GM19351 (cell line): ENCODE measurements at regions not wholly inside any gene's neighbourhood (a gene's known extent, or its start where the extent isn't known, plus 50 kb on each side); places are given as distances from the start of the nearest gene placed in this dataset.

Experiments used
- ATAC-seq: cut with Tn5 transposase; IDR thresholded peaks from one replicate; pipeline ENCODE4 v1.9.1; 2021; ENCODE audit warnings: mild to moderate bottlenecking, moderate library complexity; ENCODE audit not compliant: unreplicated experiment

DNA sequence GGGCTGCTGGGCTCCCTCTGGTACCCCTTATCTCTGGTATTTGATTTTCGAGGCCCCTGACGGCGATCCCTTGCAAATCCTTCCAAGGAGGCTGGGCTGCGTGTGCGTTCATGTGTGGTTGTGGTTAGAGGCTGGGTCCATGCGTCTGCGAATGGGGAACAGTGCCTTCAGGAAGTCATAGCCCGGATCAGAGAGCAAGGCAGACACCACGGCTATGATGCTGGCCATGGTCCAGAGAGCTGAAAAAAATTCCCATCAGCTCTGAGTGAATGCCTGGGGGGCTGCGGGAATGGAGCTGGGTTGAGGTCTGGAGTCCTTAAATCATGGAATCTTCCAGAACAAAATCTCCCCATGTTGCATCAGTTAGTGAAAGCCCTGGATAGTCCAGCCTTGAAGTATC, 145.5 kb downstream of the ACKR3 start:
- no peak for ATAC-seq

DNA sequence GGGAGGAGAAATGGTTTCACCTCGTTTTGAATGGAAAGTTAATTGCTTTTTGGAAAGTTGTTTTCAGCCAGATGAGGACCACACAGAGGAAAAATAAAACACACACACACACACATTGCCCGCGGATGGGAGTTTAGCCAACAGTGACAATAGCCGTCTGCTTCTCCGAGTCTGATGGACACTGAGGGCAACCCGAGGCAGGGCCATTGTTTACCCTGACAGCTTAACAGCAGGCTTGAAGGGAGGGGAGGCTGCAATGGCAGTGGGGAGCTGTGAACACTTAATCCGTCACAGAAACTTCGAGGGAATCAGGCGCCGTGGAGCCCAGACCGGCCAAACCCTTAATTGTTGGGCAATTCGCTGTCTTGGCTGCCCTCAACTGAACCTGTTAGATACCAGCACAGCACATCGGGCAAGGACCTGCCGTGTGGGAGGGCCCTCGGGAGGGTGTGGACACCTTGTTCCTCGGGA, 145.9 kb downstream of the ACKR3 start:
- ATAC-seq, result no peak

DNA sequence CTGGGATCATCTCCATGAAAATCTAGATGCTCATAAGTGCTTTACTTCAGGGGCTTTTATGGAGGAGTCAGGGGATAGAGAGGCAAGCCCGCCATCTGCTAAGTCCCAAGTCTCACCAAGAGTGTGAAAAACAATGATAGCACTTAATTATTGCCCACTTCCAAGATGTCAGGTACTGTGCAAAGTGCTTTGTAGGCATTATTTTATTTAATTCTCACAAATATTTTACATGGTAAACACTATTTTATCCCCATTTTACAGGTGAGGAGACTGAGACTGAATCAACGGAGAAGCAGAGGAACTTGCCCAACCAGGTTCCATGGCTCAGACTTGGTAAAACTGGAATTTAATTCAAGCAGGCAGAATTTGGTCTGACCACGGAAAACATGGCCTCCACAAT, 147.5 kb downstream of the ACKR3 start:
- no peak for ATAC-seq

DNA sequence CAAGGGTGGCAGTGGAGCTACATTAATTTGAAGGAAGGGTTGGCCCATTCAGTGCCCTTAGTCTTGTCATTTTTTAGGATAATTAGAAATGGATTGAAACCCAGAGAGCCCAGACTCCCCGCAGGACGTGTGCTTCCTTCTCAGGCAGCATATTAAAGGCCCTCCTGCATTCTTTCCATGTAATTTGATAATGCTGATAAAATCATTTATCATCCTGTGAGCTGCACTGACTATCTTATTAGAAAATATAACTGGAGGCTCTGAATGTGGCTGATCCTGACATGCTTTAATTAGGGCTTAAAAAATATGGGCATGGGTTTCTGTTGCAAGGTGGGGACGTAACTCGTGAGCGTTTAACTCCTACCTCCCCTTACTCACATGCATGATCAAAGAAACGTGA, 148.1 kb downstream of the ACKR3 start:
- ATAC-seq, result no peak

DNA sequence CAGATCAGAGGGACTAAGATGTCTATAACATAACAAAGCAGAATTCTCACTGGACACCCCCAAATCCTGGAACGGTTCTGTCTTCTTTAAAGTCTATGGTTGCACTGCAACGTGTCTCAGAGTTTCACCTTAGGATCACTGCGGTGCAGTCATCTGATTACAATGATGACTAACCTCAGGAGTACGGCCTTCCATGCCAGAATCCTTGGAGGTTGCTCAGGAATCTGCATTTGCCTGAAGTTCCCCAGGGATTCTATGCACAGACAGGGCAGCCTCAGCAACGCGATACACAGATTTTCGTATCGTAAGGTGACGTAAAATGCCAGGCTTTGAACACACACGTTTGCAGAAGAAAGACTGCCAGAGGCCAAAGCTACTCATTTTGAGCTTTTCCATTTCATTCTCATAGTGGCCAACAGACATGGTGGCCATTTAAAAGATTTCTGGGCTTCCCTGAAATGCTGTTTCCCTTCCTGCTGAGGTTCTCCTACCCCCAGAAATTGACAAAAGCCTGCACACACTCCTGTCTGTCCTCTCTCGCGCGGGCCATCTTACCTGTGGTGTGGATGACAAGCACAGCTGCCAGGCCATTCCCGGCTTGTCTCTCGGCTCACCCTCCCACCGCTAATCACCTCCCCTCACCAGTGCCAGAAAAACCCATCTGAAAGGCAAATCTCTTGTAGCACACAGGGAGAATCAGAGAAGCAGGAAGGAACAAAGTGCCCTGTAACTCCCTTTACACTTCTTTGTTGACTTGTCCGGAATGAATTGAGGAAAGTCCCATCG, 148.8 kb downstream of the ACKR3 start:
- ATAC-seq, result no peak

DNA sequence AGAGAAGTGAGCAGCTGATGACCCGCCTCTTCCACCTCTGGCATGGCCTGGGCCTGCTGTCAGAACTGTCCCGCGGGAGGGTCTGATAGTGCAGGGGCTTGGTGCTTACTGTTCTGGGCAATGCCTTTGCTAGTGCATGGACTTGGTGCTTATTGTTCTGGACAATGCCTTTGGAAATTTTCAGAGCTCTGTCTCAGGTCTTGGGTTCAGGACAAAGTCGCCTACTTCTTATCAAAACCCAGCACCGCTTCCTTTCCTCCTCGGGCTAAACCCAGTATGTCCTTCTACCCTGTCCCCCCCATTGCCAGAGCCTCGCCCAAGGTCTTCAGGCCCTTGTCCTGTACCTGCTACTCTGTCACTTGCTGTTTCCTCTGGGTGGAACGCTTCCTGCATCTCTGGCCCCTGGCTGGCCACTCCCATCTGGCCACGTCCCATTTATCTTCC, 149.6 kb downstream of the ACKR3 start:
- no peak for ATAC-seq

DNA sequence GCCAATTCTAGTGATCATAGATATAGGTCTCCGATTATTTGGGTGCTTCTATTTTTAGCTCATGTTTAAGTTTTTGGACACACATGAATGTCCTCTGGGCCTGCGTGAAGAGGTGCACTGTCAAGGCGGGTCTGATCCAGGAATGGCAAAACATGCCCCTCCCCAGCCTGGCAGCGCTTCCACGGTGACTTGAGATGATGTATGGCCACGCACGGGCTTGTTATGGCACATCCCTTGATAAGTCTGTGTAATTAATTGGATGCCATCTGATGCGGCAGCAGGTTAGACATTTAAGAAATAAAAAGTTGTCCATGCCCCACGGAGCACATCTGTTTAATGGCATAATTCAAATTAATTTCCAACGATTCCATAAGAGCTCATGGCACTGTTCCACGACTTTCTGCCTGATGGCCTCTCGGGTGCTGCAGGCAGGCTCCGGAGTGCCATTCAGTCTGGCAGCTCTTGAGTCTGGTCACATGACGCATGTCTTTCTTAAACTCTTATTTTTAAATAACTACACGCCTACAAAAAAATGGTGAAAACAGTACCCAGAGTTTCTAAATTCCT, 151.4 kb downstream of the ACKR3 start:
- ATAC-seq, result no peak

DNA sequence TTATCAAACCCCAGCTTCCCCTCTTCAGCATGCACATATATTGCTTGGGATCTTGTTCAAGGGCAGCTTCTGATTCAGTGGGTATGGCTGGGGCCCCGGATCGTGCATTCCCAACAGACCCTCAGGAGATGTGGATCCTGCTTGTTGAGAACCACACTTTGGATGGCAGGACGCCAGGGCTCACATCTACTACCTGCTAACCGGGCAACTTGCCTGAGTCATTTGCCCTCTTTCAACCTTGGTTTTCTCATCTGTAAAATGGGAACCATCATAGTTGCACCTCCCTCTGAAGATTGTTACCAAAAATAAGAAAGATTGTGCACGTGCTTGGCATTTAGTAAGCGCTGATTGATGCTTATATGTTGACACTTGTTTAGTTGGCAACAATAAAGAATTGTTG, 154.6 kb downstream of the ACKR3 start:
- no peak for ATAC-seq

DNA sequence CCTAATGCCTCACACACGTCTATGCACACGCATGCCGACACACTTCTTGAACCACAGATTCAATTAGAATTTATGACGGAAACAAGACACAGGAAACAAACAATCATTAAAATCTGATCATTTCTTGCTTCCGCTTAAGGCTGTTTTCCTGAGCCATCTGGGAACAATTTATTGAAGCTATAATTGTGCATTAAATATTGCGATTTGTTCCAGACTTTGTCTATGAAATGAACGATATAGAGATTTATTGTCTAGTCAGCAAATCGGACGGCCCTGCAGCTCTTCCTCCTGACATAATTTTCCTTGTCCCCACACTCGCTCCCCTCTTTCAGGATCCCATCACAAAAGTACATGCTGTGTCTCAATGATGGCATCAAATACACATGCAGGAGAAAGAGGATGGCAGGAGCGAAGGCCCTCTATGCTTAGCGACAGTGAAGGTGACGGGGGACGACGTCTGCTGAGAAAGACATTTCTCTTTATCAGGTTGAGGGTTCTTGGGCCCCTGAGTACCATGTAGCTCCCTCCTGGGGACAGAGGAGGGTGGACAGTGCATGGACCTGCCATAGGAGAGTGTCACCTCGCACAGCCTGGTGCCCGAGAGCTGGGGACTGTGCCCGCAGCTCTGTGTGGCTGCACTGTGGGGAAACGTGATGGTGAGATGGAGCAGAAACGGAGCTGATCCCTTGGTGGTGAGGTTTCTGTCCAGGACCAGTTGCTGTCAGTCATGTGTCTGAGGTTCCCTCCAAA, 157.3 kb downstream of the ACKR3 start:
- no peak for ATAC-seq

DNA sequence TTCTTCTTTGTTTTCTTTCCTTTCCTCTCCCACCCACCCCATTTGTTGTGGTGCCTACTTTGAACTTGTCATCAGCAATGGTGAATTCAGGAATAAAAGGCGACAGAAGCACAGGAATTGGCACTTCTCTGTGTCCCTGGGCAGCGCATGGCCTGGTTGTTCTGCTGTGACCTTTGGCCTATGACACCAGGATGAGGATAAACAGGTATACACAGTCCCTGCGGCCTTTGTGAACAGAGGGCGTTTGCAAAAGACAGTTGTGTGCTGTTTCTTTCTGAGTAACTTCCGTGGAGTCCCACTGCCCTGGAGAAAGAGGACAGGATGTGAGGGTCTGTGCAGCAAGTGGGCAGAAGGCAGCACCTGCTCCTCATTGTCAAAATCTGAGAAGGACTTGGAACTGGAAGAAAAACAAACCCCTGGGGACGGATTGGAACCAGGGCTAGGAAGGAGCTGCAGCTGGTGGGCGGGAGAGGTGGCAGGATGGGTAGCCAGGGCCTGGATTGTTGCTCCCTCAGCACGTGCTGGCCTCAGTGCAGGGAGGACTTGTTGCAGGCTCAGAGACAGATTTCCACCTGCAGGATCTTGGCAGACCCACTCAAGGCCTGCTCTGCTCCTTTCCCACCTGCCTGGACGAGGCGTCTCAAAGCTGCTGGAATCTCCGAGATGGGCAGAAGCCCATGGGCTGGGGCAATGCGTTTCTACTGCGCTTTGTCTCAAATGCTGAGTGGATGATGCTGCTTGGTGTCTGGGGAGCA, 159.5 kb downstream of the ACKR3 start:
- ATAC-seq, result no peak

DNA sequence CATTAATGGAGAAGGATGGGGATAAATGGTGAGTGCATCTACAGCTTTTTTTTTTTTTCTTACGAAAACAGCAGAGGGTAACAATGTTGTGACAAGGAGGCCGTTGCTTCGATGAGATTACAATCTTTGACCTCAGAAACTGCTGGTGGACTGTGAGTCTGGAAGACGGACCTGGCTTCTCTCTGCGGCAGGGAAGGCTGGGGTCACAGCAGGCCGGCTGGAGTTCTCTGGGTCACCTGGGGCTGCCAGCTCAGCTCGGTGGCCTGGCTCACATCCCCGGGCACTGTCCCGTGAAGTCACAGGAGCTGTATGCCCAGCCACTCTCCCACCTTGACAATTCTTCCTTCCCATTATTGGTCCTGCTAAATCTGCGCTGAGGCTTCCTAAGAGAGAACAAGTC, 160.8 kb downstream of the ACKR3 start:
- ATAC-seq, result no peak

DNA sequence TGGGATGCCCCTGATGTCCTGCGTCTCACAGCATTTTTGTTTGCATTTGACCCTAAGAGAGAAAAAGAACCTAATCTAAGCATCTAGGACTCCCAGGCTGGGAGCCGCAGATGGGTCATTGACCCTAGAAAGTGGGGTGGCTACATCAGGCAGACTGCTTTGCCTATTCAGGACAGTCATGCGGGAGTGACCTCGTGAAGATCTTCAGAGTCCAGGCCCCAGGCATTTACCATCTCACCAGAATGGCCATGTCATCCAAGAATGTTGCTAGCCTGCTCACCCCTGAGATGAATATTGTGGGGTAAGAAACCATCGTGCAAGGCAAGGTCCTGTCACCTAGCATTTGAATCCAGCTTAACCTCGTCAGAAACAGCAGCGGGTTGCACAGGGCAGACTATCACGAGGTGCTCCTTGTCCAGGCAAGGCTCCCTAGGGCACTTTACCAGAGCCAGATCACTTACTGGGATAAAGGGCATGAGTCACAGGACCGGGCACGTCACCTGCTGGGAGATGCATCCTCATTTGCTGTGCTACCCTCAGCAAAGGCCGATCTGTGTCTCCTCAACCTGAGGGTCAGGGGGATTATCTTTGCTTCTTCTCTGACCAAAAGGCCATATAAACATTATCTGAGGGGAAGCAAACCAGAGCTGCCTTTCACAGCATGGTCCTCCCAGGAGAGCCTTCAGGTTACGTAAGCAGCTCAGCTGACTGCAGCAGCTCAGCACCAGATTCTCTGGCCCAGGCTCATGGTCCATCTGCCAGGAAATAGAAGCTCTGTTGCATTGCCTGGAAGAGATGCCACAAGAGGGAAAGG, 162.3 kb downstream of the ACKR3 start:
- ATAC-seq, result no peak

DNA sequence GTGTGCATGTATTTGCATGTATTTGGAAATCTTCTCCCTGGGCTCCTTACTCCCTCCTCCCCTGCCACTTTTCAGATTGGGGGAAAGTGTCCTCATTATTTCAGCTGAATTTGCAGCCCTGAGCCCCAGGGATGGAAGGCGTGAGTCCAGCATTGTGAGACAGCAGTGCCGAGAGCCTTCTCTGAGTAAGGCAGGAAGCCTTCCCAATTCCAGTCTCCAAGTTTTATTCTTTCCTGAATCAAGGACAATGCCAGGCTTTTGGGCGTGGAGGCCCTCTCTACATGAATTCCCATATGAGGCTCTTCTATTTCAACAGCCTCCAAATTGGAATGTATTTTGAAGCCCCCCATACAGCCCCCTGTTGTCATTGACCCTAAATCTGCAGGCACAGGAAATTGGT, 163.5 kb downstream of the ACKR3 start:
- ATAC-seq, result no peak

DNA sequence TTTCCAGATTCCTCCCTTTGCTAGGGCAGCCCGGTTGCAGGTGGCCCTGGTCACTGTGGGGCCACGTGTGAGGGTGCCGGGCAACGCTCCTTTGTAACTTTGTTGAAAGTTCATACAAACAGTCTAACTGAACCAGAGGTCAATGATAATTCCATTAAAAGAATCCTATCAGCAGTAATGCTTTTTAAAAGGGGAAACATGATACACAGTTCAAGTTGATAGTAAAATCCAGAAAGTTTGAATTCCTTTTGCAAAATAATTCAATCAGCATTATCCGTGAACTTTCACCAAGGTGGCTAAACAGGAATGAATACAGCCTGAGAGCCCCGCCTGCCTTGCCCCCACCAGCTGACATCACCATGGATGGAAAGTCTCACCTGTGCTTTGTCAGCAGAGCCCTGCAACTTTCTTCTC, 166.2 kb downstream of the ACKR3 start:
- no peak for ATAC-seq

DNA sequence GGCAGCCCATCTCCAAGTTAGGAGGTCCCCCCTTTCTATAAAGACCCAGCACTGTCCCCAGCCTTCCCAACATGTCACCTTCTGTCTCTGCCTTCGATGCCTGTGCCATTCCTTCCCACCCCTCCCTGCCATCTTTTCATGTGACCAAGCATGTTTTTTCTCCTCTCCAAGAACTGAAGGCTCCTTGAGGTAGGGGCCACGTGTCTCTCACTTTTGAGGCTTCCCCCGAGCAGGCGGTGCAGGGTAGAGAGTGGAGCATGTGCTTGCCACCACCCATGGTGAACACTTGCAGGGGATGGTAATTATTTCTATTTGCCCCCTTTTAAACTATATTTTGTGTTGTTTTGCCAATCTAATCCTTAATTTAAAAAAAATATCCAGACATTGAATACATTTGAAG, 168.4 kb downstream of the ACKR3 start:
- ATAC-seq, result no peak

DNA sequence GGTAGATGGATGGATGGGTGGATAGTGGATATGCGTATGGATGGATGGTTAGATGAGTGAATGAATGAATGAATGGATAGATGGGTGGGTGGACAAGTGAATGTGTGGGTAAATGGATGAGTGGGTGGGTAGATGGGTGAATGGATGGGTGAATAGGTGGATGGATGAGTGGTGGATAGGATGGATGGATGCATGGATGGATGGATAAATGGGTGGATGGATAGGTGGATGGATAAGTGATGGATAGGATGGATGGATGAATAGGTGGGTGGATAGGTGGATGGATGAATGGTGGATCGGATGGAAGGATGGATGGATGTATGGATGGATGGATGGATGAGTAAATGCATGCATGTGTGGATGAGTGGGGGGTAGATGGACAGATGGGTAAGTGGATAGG, 169.3 kb downstream of the ACKR3 start:
- no peak for ATAC-seq

DNA sequence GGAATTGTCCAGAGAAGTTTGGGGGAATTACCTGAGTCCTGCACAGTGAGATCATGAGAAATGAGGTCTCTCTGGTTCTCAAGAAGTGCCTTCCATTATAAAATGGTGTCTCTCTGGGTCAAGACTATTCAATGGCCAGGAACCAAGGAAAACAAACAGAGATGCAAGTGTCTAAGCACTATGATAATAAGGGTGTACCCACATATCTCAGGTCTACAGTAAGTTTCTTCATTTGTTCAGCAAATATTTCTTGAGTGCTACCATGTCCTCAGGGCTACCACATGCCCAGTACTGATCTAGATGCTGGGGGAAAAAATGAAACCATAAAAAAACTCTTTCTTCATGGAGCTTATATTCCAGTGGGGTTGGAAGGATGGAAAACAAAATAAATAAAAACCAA, 170.0 kb downstream of the ACKR3 start:
- no peak for ATAC-seq

DNA sequence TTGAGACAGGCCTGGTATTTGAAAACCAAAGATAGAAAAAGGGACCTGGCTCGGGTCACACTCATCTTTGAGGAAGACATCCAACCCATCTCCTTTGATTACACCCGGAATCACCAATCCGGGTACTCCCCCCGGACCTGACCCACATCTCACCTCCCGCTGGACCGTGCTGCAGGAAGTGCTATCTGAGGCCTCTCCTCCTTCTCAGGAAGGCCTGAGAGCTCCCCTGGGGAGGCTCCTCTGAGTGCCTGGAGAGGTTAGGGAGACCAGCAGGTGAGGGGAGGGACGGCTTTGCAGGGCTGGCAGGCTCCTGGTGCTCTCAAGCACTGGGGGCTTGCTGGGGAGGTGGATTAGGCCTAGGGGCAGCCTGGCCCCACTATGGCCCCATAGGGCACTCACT, 170.9 kb downstream of the ACKR3 start:
- ATAC-seq, result no peak

DNA sequence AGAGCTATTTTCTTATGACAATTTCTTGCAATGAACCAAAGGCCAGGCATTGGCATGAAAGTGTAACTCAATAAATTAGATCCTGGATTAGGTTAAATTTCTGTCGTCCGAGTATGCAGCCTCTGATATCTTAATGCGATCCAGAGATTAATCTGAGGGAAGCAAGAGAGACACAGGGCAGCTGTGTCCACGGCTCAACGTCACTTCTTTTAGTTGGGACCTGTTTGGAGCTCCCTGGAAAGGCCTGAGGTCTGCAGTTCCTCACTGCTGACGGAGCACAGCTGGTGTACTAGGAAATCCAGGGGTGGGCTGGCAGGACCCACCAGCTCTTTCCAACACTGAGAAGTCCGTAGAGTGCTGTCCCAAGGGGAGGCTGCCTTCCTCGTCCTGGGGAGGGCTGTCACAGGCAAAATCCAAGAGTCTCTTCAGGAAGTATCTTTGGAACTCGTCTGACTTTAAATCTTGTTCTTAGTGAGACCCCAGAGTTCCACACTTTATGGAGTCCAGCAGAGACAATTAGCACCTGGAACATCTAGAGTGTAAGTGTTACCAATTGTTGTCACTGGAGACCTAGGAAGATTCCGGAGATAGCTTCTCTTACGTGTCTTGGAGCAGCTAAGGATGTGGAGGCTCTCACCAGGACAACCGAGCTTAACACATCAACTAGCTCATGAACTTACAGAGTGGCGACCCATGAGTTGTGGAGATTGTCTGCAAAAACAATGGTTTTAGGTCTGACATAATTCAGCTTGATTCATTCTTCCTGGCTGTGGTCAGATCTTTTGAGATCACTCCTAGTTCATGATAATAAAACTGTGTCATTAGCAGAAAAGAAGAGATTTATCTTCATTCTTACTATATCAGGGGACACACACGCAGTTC, 173.7 kb downstream of the ACKR3 start:
- no peak for ATAC-seq

DNA sequence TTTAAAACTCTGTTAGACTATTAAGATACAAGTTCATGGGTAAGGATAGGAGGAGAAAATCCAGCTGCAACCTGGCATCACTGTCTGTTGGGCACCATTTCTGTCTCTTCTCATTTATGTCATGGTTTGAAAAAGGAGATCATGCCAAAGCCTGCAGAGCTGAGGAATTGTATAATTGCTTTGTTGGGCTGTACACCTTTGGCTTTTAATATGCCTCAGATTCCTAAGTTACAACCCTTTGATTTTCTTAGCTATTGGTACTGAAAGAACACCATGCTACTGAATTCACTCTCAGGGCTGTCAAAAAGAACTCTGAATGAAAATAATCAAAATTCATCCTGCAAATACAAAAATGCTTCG, 174.3 kb downstream of the ACKR3 start:
- ATAC-seq, result no peak
